Tongue (tissue), 1 donor: ENCODE measurements at regions not wholly inside any gene's neighbourhood (a gene's known extent, or its start where the extent isn't known, plus 50 kb on each side); places are given as distances from the start of the nearest gene placed in this dataset.
A peak's percentile ranks its signal among the peaks of the same experiment; 100 is the strongest.
"Not testable (repeated sequence)": the region's sequence is repeated elsewhere in the genome, so short reads cannot be mapped to it uniquely, and the experiment has no call there.

ENCODE experiments used
- DNase-seq: peaks from one replicate; pipeline ENCODE4 v3.0.0-alpha.2; 2015

DNA sequence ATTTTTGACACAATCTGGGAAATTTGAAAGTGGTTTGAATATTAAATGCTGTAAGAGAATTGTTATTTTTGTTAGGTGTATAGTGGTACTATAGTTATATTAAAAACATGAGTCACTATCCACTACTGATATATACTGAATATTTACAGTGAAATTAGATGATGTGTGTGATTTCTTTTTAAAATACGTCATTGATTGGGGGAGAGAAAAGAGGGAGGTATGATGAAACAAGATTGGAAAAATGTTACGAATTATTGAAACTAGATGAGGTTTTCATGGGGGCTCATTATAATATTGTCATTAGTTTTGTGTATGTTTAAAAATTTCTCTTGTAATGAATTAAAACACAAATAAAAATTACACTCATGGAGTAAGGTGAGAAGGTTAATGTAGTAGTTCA is 571.4 kb downstream of the HTR7 start:
- DNase-seq = no peak

DNA sequence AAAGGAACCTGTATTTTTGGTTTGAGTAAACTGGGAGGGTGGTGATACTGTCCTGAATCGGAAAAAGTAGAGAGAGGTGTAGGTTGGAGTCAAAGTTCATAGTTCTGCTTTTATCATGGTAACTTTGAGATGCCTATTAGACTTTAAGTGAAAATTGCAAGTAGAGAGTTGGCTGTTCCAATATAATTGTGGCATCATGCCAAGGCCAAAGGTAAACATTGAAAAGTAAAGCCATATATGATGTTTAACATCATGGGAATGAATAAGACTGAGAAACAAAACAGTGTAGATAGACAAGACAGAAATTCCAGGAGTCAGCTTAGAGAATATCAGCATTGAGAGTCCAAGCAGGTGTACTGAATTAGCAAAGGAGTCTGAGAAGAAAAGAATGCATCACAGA is 570.9 kb downstream of the HTR7 start:
- no peak for DNase-seq

DNA sequence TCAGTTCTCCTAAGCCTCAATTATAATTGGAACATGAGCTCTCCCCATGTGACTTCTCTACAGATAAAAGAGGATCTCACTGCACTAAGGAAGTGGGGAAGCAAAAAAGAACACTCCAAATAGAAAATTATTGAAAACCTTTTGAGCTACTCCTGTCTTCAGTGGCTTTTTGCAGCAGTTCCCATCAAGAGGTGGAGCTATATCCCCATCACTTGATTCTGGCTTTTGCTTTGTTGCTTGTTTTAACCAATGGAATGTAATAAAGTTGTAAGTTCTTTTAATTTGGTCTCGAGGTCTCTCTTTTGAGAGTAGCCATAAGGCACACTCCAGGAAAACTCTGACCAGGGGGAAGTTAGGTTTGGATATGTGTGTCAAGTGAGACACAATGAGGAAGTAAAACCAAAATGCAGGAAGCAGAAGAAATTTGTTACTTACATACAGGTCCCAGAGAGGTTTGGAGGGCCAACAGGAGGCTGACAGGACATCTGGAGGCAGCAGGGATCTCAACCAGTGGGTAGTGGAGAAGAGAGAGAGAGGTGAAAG is 569.4 kb downstream of the HTR7 start:
- peak; percentile 47 for DNase-seq

DNA sequence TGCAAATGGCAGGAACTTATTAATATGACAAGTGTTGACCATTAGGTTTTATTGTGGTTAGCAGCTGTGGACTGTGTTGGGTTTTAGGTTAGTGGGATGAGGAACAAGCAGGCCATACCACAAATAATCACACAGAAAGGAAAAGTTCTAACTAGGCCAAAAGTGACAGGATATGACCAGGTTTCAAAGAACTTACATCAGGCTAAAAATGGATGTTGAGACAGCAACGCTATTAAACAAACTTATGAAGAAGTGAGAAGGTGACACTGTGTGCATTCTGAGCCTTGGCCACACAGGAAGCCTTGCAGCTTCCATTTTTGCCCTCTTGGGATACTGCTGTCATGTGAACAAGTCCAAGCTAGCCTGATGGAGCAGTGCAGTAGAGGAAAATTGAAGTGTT is 568.8 kb downstream of the HTR7 start:
- peak; percentile 16 for DNase-seq

DNA sequence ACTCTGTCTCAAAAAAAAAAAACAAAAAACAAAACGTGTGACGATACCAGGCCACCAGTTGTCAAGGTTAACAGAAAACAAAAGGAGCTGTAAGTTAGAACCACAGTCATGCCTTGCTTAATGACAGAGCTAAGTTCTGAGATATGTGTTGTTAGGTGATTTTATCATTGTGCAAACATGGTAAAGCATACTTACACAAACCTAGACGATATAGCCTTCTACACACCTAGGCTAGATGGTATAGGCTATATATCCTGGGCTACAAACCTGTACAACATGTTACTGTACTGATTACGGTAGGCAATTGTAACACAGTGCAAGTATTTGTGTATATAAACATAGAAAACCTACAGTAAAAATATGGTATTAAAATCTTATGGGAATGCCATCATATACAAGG is 564.2 kb downstream of the HTR7 start:
- DNase-seq = no peak

DNA sequence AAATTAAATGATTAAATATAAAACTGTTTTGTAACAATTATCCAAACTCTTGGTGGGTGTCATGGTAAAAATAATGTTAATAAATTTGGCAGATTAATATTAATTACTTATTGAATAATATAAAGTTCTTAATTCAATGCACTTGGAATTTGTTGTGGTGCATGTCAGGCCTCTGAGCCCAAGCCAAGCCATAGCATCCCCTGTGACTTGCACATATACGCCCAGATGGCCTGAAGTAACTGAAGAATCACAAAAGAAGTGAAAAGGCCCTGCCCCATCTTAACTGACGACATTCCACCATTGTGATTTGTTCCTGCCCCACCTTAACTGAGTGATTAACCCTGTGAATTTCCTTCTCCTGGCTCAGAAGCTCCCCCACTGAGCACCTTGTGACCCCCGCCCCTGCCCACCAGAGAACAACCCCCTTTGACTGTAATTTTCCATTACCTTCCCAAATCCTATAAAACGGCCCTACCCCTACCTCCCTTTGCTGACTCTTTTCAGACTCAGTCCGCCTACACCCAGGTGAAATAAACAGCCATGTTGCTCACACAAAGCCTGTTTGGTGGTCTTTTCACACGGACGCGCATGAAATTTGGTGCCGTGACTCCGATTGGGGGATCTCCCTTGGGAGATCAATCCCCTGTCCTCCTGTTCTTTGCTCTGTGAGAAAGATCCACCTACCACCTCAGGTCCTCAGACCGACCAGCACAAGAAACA is 562.9 kb downstream of the HTR7 start:
- DNase-seq = not testable (repeated sequence)

DNA sequence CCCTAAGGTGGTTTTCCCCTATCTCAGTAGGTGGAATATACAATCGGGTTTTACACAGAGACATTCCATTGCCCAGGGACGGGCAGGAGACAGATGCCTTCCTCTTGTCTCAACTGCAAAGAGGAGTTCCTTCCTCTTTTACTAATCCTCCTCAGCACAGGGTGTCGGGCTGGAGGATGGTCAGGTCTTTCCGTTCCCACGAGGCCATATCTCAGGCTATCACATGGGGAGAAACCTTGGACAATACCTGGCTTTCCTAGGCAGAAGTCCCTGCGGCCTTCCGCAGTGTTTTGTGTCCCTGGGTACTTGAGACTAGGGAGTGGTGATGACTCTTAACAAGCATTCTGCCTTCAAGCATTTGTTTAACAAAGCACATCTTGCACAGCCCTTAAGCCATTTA is 555.8 kb downstream of the HTR7 start:
- not testable (repeated sequence) for DNase-seq

DNA sequence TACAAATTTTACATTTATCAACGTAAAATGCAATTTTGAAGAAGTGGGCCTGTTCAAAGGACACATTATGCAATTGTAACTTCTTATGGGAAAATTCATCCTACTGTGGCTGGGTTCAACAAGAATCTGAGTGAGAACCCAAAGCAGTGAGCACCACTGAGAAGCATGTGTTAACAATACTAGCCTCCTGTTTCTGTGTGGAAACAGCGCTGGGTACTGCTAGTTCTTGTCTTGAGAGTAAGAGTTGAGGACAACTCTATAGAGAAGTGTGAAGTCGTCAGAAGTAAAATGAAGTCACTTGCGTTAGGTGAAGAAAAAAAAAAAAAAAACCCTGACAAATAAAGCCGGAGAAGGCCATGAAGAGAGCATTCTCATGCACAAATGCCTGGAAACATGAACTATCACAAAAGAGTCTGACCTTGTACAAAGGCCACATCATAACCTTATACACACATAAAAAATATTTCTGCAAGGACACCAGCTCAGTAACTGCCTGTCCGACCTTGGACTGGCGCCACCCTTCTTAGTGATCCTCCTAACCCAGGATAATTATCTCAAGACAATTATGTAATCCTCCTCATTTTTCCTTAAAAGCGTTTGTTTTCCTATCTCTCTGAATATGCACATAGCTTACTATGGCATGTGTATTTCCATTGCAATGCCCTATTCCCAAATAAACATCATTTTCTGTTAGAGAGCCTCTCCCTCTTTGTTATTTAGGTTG is 554.9 kb downstream of the HTR7 start:
- no peak for DNase-seq

DNA sequence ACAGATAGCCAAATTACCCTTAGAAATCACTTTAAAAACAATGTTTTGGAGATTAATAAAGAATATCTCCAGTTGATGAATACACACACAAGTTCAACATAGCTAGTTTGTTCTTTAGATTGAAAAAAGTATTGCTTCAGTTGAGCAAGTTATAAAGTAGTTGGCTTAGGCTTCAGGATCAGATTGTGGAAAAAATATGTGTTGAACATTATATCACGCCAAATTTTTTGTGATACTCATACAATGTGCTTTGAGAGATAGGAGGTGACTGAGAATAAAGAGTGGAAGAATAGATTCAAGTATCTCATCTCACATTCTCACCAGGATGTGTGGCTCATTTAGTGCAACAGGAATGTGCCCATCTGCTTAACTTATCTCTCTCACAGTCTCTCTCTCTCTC is 553.3 kb downstream of the HTR7 start:
- DNase-seq = no peak

DNA sequence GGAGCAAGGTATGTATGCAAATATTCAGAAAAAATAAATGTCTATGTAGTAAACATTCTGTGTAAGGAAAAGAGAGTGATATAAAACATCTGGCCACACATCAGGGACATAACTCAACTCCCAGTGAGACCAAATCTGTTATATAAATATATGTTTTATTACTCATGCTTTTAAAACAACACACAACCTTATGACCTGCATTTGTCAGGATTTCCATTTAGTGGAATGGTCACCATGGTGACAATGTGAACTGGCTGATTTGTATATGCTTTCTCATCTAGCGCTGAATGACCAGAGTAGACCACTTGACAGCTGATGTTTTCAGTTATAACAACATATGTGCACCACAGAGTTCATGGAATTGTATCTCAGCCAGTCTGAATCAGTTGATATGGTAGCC is 551.7 kb downstream of the HTR7 start:
- DNase-seq = peak; percentile 72

DNA sequence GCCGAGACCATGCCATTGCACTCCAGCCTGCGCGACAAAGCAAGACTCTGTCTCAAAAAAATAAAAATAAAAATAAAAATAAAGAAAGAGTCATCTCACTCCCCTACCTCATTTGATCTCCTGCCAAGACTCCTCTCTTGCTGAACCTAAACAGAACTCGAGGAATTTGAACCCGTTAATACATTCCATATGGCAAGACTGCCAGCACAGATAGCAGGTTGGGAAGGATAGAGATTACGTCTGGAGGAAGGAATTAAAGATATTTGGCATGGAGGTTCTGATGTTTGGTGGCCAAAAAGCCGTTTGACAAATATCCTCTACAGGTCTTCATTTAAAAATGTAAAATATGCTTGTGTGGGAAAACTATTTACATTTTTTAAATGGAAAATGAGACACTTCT is 549.6 kb downstream of the HTR7 start:
- DNase-seq = no peak

DNA sequence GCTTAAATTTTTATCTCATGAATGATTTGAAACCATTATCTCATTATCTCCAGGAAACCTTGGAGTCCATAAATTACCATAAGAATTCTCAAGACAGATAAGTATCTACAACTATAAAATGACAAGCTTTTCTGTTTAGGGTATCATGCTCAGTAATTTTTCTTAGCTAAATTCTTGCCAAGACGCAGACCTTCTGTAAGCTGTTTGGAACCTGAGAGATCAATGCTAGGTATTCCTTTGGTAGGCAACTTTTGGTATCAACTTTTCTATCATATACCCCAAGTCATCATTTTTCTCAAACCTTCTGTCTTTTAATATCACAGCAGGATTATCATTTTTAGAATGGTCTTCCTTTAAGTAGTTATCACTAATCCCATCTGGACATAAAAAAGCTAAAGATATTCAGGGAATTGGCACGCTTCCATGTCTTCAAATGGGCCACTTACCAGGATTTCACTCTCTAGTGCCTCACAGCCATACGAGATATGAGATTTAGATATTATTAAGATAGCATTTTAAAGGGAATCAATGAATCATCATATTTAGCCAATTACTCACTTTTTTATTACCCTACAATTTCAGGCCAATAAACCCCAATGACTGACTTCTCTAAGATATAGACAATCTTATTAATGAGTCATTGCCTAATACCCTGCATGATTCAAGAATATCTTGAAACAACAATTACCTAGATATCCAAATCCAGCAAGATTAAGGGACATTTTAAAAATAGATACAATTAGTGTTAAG is 544.1 kb downstream of the HTR7 start:
- no peak for DNase-seq

DNA sequence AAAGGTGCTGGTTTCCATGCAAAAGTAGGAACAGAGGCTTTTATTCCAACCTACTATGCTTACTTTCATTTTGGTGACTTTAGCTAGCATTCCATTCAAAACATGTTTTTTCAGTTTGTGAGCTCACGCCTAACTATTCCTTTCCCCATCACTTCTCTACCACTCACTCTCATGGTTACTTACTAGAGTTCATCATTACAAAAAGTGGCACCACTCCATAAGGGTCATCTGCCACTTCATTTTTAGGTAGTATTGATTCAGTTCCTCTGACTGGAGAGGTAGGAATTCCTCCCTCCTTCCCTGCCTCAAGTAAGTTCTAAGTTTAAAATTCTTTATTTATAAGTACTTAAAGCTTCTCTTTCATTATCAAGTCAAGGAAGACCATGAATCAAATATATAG is 543.1 kb downstream of the HTR7 start:
- DNase-seq = no peak

DNA sequence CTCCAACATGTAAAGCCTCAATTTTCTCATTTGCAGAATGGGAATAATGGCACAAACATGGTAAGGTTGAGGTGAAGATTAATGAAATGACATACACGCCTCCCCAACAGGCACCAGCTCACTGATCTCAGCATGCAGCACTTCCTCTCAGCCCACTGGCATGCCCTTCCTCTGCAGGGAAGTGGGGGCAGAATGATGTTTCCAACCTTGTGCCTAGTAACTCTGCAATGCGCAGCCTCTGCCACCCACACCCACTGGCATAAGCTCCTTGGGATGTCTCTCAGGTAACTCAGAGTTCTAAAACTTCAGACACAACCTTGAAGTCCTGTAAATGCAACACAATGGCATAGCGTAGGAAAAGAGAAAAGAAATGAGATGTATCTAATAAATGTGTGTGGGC is 540.7 kb downstream of the HTR7 start:
- no peak for DNase-seq

DNA sequence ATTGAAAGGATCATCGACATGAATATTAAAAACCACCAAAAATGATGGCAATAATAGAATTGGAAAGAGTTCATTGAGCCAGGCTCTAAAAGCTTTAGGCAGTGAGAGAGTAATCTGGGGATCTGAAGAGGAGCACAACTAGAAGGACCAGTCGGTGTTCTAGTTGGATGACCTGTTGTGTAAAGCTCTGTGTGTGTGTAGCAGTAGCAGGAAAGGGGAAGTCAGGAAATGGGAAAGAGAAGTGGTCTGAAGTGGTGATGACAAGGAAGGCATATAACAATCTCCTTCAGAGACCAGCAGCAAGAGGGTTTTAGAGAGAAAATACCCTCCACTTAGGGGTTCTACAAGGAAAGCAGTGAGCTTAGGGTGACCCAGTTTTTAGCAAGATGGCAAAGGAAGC is 539.2 kb downstream of the HTR7 start:
- DNase-seq = no peak

DNA sequence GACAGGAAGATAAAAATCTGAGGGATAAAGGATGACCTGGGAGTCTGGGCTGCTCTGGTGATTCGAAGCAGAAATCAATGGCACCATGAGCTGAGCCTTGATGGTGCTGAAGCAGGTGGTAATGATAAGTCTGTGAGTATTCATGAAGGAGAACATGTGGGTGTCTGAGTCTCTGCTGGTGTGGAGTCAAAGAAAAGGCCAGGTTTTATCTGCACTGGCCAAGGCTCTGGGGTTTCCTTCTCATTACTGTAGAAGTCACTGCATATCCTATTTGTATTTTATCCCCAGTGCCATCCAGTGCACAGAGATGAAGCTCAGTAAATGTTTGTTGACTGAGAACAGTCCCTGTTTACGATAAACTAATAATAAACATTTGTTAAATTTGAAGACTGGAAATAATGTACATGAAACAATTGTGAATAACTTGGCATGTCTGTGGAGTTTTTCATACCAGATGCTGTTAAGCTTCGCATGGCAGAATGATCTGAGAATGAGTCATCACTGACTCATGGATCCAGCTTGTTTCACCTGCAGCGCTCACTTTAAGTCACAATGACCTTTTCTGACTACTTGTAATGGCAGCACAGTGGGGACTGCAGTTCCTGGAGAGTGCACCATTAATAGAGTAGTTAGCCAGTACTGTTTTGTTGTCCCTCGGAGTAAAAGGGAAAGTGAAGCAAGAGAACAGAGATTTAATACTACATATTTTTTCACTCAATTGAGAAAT is 538.5 kb downstream of the HTR7 start:
- peak; percentile 8 for DNase-seq

DNA sequence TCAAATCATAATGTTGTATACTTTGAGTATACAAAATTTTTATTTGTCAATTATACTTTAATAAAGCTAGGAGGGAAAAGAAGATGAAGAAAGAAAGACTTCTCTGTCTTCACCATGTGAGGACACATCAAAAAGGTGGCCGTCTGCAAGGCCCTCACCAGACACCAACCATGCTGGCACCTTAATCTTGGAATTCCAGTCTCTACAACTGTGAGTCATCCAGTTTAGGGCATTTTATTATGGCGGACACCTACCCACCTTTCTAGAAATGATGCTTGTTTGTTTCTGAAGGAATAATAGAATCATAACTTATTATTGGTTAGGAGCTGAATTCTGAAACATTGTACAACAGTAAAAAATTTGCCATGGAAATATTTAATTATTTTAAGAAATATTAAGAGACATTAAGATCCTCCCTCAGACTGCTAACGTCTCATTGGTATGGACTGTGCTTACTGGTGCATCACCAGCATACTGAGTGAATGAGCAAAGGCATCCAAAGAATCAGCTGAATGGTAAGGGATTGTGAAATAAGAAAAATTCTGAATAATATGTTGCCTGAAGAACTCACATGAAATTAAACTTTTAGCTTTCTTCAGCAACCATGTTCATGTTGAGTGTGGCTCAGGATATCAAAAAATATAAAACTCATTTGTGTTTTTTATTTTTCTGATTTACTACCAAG is 536.6 kb downstream of the HTR7 start:
- DNase-seq = no peak

DNA sequence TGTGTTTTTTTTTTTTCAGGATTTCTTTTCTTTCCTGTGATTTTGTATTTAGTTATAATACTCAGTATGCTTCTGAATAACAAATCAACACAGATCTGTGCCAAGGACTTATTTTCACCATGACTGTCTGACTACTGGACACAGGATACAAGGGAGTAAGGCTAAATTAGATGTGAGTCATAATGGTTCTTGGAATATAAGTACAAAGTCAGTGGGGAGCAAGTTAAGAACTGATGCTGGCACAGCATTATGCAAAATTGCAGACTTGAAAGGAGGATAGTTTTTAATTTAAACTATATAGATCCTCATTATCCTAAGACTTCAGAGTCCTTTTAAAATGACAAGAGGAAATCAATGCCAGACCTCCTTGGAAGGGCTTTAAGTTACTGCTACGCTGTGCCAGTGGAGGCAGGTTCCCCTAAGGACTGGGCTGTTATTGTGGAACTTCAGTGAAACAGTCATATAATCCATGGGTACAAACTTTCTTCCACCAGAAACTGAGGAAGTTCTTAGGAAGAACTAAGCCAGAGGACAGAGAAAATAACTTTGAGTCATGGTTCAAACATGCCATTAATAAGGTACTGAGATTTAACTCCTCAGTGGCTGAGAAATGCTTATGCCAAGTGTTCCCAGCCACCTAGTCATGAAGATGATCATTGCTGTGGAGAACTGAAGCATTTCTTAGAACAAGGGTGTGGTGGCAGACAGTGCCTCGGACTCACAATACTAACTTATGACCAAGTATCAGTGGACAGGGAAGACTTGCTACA is 531.2 kb downstream of the HTR7 start:
- DNase-seq = no peak

DNA sequence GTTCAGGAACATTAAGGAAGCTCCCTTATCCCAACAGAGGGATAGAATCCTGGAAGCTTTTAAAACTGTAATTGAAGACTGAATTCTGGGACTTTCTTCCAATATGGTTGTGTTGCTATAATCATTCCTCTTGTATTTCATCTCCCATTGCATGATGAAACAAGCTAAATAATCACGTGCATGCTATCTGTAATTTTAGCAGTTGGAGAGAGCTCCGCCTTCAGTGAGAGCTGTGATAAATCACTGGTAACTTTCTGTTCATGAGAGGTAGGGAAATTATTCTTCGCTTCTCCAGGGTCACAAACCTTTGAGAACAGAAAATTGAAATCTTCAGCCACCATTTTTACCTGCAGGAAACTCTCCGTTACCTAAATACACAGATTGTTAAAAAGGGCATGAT is 530.2 kb downstream of the HTR7 start:
- DNase-seq = no peak

DNA sequence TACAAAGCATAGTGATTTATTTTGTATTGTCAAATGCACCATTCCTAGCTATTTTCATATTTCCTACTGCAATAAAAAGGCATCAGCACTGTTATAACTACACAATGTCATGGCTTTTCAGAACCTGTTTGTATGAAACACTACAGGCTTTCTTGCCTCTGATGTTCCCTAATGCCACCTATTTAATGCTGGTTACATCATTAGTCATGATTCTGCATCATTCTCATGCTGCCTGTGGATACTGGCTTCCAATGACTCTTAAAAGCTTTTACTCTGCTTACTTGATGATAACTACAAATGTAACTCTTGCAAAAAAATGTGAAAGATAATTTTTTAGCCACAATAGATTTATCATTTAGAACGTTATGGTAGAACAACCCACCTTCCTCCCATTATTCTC is 529.4 kb downstream of the HTR7 start:
- no peak for DNase-seq

DNA sequence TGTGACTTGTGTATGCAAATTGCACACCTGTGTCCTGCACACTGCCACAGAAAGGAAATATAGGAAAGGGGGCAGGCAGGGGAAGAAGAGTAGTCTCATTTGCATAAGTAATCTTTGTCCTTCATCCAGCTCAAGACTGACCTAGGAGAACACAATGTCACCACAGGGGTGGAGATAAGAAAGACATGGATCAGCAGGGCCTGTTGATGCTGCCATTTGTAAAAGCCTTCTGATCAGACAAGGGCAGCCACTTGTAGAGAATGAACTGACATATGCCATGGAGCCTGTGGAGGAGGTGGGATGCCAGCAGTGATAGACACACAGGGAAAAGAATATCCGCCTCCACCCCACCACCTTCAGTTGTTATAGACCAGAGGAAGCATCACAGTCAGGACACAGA is 528.9 kb downstream of the HTR7 start:
- no peak for DNase-seq
